Neural cell (in vitro differentiated cells): ENCODE measurements at regions not wholly inside any gene's neighbourhood (a gene's known extent, or its start where the extent isn't known, plus 50 kb on each side); places are given as distances from the start of the nearest gene placed in this dataset.

Source experiments
- H2AFZ ChIP-seq: fragments of 200-600, 300-800 bp; sonication (generic), shearing (Covaris generic); 2 replicates; pipeline ENCODE4 v1.6.0; 2014; ENCODE audit warnings: low read depth, mild to moderate bottlenecking, antibody characterized with exemption, low read length, moderate library complexity
- H3F3A ChIP-seq: fragments of 200-600 bp; shearing (Covaris generic); 2 replicates; pipeline ENCODE4 v1.6.1; 2016; ENCODE audit warnings: mild to moderate bottlenecking, moderate library complexity, mixed read lengths, antibody characterized with exemption, low read length; ENCODE audit not compliant: insufficient read depth, poor library complexity, severe bottlenecking
- H3K27ac ChIP-seq: fragments of 200-600, 300-800 bp; sonication (generic), shearing (Covaris generic); 2 replicates; pipeline ENCODE4 v1.5.1; 2014; ENCODE audit warnings: mild to moderate bottlenecking, low read length, moderate library complexity
- H3K27me3 ChIP-seq: fragments of 300-800, 200-600 bp; sonication (generic), shearing (Covaris generic); 2 replicates; pipeline ENCODE4 v1.6.0; 2014; ENCODE audit warnings: mild to moderate bottlenecking, low read depth, low read length, moderate library complexity; ENCODE audit not compliant: insufficient read depth
- H3K36me3 ChIP-seq: fragments of 300-800, 200-600 bp; sonication (generic), shearing (Covaris generic); 2 replicates; pipeline ENCODE4 v1.5.1; 2014; ENCODE audit warnings: mild to moderate bottlenecking, antibody characterized with exemption, low read length, moderate library complexity; ENCODE audit not compliant: insufficient read depth
- H3K4me2 ChIP-seq: fragments of 300-800, 200-600 bp; sonication (generic), shearing (Covaris generic); 2 replicates; pipeline ENCODE4 v1.6.0; 2014; ENCODE audit warnings: mild to moderate bottlenecking, low read length
- H3K4me3 ChIP-seq: fragments of 300-800, 200-600 bp; sonication (generic), shearing (Covaris generic); 2 replicates; pipeline ENCODE4 v1.5.1; 2014; ENCODE audit warnings: mild to moderate bottlenecking, low read length, moderate library complexity
- H3K79me2 ChIP-seq: fragments of 200-600 bp; shearing (Covaris generic); replicated peaks from 2 replicates; pipeline ENCODE4 v1.6.0; 2014; ENCODE audit warnings: mild to moderate bottlenecking, low read length, moderate library complexity; ENCODE audit not compliant: insufficient read depth
- H3K9ac ChIP-seq: fragments of 300-800, 200-600 bp; sonication (generic), shearing (Covaris generic); 2 replicates; pipeline ENCODE4 v1.6.1; 2016; ENCODE audit warnings: mild to moderate bottlenecking, low read length, mixed read lengths
- H3K9me2 ChIP-seq: fragments of 200-600 bp; shearing (Covaris generic); 2 replicates; pipeline ENCODE4 v1.6.1; 2016; ENCODE audit warnings: mild to moderate bottlenecking, low read length, mixed read lengths; ENCODE audit not compliant: insufficient read depth
- H3K9me3 ChIP-seq: fragments of 200-600, 300-800 bp; sonication (generic), shearing (Covaris generic); 2 replicates; pipeline ENCODE4 v1.6.1; 2016; ENCODE audit warnings: mild to moderate bottlenecking, mixed run types, low read length, moderate library complexity, mixed read lengths
- H4K20me1 ChIP-seq: fragments of 200-600 bp; shearing (Covaris generic); 2 replicates; pipeline ENCODE4 v1.6.1; 2016; ENCODE audit warnings: mild to moderate bottlenecking, mixed run types; ENCODE audit not compliant: insufficient read depth
- EP300 ChIP-seq: fragments of 450-650 bp; conservative IDR thresholded peaks from 2 replicates; pipeline ENCODE4 v1.6.1; 2014; ENCODE audit warnings: antibody characterized with exemption, mild to moderate bottlenecking, moderate library complexity; ENCODE audit not compliant: poor library complexity, severe bottlenecking
- EZH2 ChIP-seq: fragments of 200-600, 300-800 bp; shearing (Covaris generic), sonication (generic); IDR thresholded peaks from 2 replicates; pipeline ENCODE4 v1.6.1; 2014; ENCODE audit warnings: antibody characterized with exemption, low read length, borderline replicate concordance, mild to moderate bottlenecking; ENCODE audit not compliant: insufficient read depth, poor library complexity, severe bottlenecking
- MXI1 ChIP-seq: fragments of 450-650 bp; conservative IDR thresholded peaks from 2 replicates; pipeline ENCODE4 v1.6.1; 2014; ENCODE audit warnings: antibody characterized with exemption, mild to moderate bottlenecking; ENCODE audit not compliant: poor library complexity, severe bottlenecking
- POLR2AphosphoS5 ChIP-seq: IDR thresholded peaks from 2 replicates; pipeline ENCODE4 v1.6.1; 2012
- RAD21 ChIP-seq: fragments of 450-650 bp; conservative IDR thresholded peaks from 2 replicates; pipeline ENCODE4 v1.6.1; 2014; ENCODE audit warnings: antibody characterized with exemption, mild to moderate bottlenecking, moderate library complexity
- SMC3 ChIP-seq: fragments of 450-650 bp; conservative IDR thresholded peaks from 2 replicates; pipeline ENCODE4 v1.6.1; 2014; ENCODE audit warnings: antibody characterized with exemption, mild to moderate bottlenecking, moderate library complexity; ENCODE audit not compliant: poor library complexity
- TAF1 ChIP-seq: IDR thresholded peaks from 2 replicates; pipeline ENCODE4 v1.6.1; 2012; ENCODE audit warnings: low read depth
- TF ChIP-seq, protein P1 (sequence below): fragments of 450-650 bp; IDR thresholded peaks from 2 replicates; pipeline ENCODE4 v1.5.1; 2014; ENCODE audit warnings: antibody characterized with exemption, mild to moderate bottlenecking, moderate library complexity; ENCODE audit not compliant: poor library complexity, severe bottlenecking
- TF ChIP-seq, protein P2 (sequence below): IDR thresholded peaks from 2 replicates; pipeline ENCODE4 v1.6.1; 2012; ENCODE audit warnings: borderline replicate concordance

DNA sequence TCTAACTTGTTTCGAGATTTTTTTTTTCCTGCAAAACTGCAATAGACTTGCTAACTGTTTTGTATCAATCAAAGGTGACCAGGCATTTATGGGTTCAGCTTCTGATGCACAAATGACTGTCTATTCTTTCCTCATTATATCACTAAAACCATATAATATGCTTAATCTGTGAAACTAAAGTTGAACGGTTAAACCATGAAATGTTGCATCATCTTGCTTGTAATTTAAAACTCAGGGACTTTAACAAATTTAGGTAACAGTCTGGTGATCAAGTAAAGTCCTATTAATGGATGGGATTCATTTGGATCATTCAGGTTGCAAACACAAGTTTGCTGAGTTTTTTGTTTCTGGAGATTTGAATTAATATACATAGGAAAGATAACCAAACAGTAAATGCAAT, 232.0 kb upstream of the LUZP2 start:
- Histone ChIP-seq H4K20me1 (no peaks in the 10 kb centered on the region), H3K79me2 (no peaks in the 10 kb centered on the region), H3K27me3 (no peaks in the 10 kb centered on the region), H3K4me2 (no peak overlapping the region), H3K36me3 (no peaks in the 10 kb centered on the region), H3F3A (no peaks in the 10 kb centered on the region), H3K27ac (no peak overlapping the region), H3K9ac (no peak overlapping the region), H3K9me2 (no peaks in the 10 kb centered on the region), H3K9me3 (no peaks in the 10 kb centered on the region), H2AFZ (no peak overlapping the region), H3K4me3 (no peak overlapping the region)
- TF ChIP-seq, protein P1, sequence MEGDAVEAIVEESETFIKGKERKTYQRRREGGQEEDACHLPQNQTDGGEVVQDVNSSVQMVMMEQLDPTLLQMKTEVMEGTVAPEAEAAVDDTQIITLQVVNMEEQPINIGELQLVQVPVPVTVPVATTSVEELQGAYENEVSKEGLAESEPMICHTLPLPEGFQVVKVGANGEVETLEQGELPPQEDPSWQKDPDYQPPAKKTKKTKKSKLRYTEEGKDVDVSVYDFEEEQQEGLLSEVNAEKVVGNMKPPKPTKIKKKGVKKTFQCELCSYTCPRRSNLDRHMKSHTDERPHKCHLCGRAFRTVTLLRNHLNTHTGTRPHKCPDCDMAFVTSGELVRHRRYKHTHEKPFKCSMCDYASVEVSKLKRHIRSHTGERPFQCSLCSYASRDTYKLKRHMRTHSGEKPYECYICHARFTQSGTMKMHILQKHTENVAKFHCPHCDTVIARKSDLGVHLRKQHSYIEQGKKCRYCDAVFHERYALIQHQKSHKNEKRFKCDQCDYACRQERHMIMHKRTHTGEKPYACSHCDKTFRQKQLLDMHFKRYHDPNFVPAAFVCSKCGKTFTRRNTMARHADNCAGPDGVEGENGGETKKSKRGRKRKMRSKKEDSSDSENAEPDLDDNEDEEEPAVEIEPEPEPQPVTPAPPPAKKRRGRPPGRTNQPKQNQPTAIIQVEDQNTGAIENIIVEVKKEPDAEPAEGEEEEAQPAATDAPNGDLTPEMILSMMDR = no peak
- TF ChIP-seq POLR2AphosphoS5 (no peak), EZH2 (no peak), SMC3 (no peak), EP300 (no peak), RAD21 (no peak), TAF1 (no peak), MXI1 (no peak)
- TF ChIP-seq, protein P2, sequence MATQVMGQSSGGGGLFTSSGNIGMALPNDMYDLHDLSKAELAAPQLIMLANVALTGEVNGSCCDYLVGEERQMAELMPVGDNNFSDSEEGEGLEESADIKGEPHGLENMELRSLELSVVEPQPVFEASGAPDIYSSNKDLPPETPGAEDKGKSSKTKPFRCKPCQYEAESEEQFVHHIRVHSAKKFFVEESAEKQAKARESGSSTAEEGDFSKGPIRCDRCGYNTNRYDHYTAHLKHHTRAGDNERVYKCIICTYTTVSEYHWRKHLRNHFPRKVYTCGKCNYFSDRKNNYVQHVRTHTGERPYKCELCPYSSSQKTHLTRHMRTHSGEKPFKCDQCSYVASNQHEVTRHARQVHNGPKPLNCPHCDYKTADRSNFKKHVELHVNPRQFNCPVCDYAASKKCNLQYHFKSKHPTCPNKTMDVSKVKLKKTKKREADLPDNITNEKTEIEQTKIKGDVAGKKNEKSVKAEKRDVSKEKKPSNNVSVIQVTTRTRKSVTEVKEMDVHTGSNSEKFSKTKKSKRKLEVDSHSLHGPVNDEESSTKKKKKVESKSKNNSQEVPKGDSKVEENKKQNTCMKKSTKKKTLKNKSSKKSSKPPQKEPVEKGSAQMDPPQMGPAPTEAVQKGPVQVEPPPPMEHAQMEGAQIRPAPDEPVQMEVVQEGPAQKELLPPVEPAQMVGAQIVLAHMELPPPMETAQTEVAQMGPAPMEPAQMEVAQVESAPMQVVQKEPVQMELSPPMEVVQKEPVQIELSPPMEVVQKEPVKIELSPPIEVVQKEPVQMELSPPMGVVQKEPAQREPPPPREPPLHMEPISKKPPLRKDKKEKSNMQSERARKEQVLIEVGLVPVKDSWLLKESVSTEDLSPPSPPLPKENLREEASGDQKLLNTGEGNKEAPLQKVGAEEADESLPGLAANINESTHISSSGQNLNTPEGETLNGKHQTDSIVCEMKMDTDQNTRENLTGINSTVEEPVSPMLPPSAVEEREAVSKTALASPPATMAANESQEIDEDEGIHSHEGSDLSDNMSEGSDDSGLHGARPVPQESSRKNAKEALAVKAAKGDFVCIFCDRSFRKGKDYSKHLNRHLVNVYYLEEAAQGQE = no peak

DNA sequence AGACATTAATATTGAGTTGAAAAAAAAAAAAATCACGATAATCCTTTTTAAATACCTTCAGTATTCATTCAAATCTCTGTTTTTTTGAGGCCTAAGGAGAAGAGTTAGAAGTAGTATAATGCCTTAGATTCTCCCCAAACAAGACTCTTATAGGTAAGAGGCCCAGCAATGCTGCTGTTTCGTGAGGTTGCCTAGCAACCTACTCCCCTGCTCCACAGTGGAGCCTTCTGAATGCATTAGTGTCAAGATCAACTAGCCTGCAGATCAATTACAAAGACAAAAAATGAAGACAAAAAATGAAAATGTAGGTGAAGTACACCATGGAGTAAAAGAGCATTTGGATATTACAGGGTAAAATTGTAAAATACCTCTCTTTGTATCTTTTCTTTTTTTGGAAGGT, 229.8 kb upstream of the LUZP2 start:
- H3K79me2 ChIP-seq = no peaks in the 10 kb centered on the region
- no peak overlapping the region for H3K9ac ChIP-seq
- H3F3A ChIP-seq = no peaks in the 10 kb centered on the region
- TF ChIP-seq, protein P1 = no peak
- peak; percentile 37 for TF ChIP-seq EP300
- TF ChIP-seq, protein P2 = no peak
- TF ChIP-seq RAD21 = no peak
- TF ChIP-seq EZH2 = no peak
- no peak for TF ChIP-seq SMC3
- TF ChIP-seq TAF1 = no peak
- no peak for TF ChIP-seq MXI1
- TF ChIP-seq POLR2AphosphoS5 = peak; percentile 23
- peak overlapping the region; percentile 55 for H3K27ac ChIP-seq
- no peaks in the 10 kb centered on the region for H3K36me3 ChIP-seq
- H4K20me1 ChIP-seq = no peaks in the 10 kb centered on the region
- H3K27me3 ChIP-seq = no peaks in the 10 kb centered on the region
- H2AFZ ChIP-seq = no peak overlapping the region
- peak overlapping the region; percentile 26 for H3K4me3 ChIP-seq
- H3K9me2 ChIP-seq = no peaks in the 10 kb centered on the region
- H3K9me3 ChIP-seq = no peaks in the 10 kb centered on the region
- H3K4me2 ChIP-seq = peak overlapping the region; percentile 35
